ENCODE measurements at regions not wholly inside any gene's neighbourhood (a gene's known extent, or its start where the extent isn't known, plus 50 kb on each side); places are given as distances from the start of the nearest gene placed in this dataset.

DNA sequence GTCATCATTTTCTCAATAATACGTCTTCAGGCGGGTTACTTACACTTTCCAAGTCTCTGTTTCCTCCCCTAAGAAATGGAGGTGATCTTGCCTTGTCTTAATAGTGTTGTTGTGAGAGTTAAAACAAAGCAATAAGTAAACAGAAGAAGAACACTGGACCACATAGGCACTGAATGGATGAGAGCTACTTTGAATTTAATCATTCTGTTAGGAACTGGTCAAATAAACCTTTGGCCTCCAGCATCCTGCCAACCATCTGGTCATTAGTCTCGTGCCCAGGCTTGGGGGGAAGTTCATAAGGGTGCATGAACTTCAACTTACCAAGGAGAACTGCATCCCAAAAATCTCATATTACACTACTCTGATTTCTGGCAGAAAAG is 109.4 kb upstream of the C7orf33 start:
- H3K4me1 Mint-ChIP-seq (ENCODE audit: low read depth) = no peaks in the 10 kb centered on the region
- DNase-seq = no peak
- intact Hi-C loops (cut with micrococcal nuclease) = no loop called here
- H3K4me3 Mint-ChIP-seq = no peak overlapping the region
- ChIA-PET POLR2A (no interaction called here), CTCF (interaction anchor here (0.8 kb wide), 1 partner anchor 1130 kb away, joined by 3 read pairs; no protein-coding TSS in a partner anchor)
- no peaks in the 10 kb centered on the region for H3K36me3 Mint-ChIP-seq (ENCODE audit: low read depth)
- peaks cover 2% of the 10 kb centered on the region for H3K27me3 Mint-ChIP-seq
- no peak overlapping the region for H3K27ac Mint-ChIP-seq
- no peak for TF ChIP-seq CTCF (IDR thresholded peaks at IDR 0.05)
- no peak for ATAC-seq
- no peaks in the 10 kb centered on the region for H3K9me3 Mint-ChIP-seq

- ATAC-seq = no peak
- H3K27me3 Mint-ChIP-seq = peaks cover 2% of the 10 kb centered on the region
- ChIA-PET POLR2A (no interaction called here), CTCF (no interaction called here)
- H3K4me1 Mint-ChIP-seq (ENCODE audit: low read depth) = no peaks in the 10 kb centered on the region
- no peak overlapping the region for H3K27ac Mint-ChIP-seq
- DNase-seq = no peak
- intact Hi-C loops (cut with micrococcal nuclease) = no loop called here
- no peaks in the 10 kb centered on the region for H3K36me3 Mint-ChIP-seq (ENCODE audit: low read depth)
- no peaks in the 10 kb centered on the region for H3K9me3 Mint-ChIP-seq
- H3K4me3 Mint-ChIP-seq = no peak overlapping the region
- no peak for TF ChIP-seq CTCF (IDR thresholded peaks at IDR 0.05)
Observed at GRCh38 chr7:148481971-148482626, 108.5 kb upstream of the C7orf33 start.

- ATAC-seq (no peak), DNase-seq (no peak)
- no peaks in the 10 kb centered on the region for H3K4me1 Mint-ChIP-seq (ENCODE audit: low read depth)
- TF ChIP-seq CTCF (IDR thresholded peaks at IDR 0.05) = no peak
- H3K36me3 Mint-ChIP-seq (ENCODE audit: low read depth) = no peaks in the 10 kb centered on the region
- H3K9me3 Mint-ChIP-seq = no peaks in the 10 kb centered on the region
- intact Hi-C loops (cut with micrococcal nuclease) = no loop called here
- no peaks in the 10 kb centered on the region for H3K27me3 Mint-ChIP-seq
- CTCF ChIA-PET = no interaction called here
- no peak overlapping the region for H3K27ac Mint-ChIP-seq
- POLR2A ChIA-PET = no interaction called here
- H3K4me3 Mint-ChIP-seq = no peak overlapping the region
Observed at GRCh38 chr7:148483515-148484308, 106.9 kb upstream of the C7orf33 start.

- Mint-ChIP-seq H3K4me3 (no peak overlapping the region), H3K27me3 (peaks cover under 1% of the 10 kb centered on the region), H3K9me3 (no peaks in the 10 kb centered on the region), H3K27ac (no peak overlapping the region), H3K36me3 (ENCODE audit: low read depth) (no peaks in the 10 kb centered on the region), H3K4me1 (ENCODE audit: low read depth) (no peaks in the 10 kb centered on the region)
- TF ChIP-seq CTCF (IDR thresholded peaks at IDR 0.05) = no peak
- ChIA-PET POLR2A (no interaction called here), CTCF (no interaction called here)
- no peak for DNase-seq
- ATAC-seq = no peak
- intact Hi-C loops (cut with micrococcal nuclease) = no loop called here
Observed at GRCh38 chr7:148484486-148484885, 106.1 kb upstream of the C7orf33 start.

GRCh38 chr7:148485618-148486017 is 104.9 kb upstream of the C7orf33 start:
- ChIA-PET CTCF (interaction anchor here (0.8 to 1.1 kb wide), 2 partner anchors 19 to 42 kb away, joined by 3 read pairs; no protein-coding TSS in a partner anchor), POLR2A (no interaction called here)
- H3K27me3 Mint-ChIP-seq = peaks cover 6% of the 10 kb centered on the region
- H3K4me3 Mint-ChIP-seq = no peak overlapping the region
- no peaks in the 10 kb centered on the region for H3K9me3 Mint-ChIP-seq
- H3K36me3 Mint-ChIP-seq (ENCODE audit: low read depth) = no peaks in the 10 kb centered on the region
- H3K4me1 Mint-ChIP-seq (ENCODE audit: low read depth) = no peaks in the 10 kb centered on the region
- ATAC-seq = no peak
- no peak overlapping the region for H3K27ac Mint-ChIP-seq
- intact Hi-C loops (cut with micrococcal nuclease) = no loop called here
- DNase-seq = no peak
- TF ChIP-seq CTCF (IDR thresholded peaks at IDR 0.05) = no peak

Measured in activated CD8-positive, alpha-beta T cell treated with anti-CD3 and anti-CD28 coated beads for 36 hours (primary cell).